RWPE2 (cell line): ENCODE measurements at regions not wholly inside any gene's neighbourhood (a gene's known extent, or its start where the extent isn't known, plus 50 kb on each side); places are given as distances from the start of the nearest gene placed in this dataset.

Experiments
- ATAC-seq: fragments of 200-7000 bp; cut with Tn5 transposase; 3 replicates; pipeline ENCODE4 v1.9.1; 2021; ENCODE audit warnings: low read depth
- DNase-seq: peaks from one replicate; pipeline ENCODE4 v3.0.0-alpha.2; 2020; ENCODE audit warnings: low spot score
- H3K27ac ChIP-seq: fragments of 450-650 bp; 2 replicates; pipeline ENCODE4 v1.5.1; 2017; ENCODE audit warnings: mild to moderate bottlenecking; ENCODE audit not compliant: poor library complexity, severe bottlenecking
- H3K27me3 ChIP-seq: fragments of 250-450 bp; sonication (Bioruptor Pico); 2 replicates; pipeline ENCODE4 v1.5.1; 2021; ENCODE audit warnings: mild to moderate bottlenecking, moderate library complexity; ENCODE audit not compliant: insufficient read depth, poor library complexity, severe bottlenecking
- H3K36me3 ChIP-seq: fragments of 250-450 bp; sonication (Bioruptor Pico); 2 replicates; pipeline ENCODE4 v1.5.1; 2020; ENCODE audit warnings: low read depth, mild to moderate bottlenecking, moderate library complexity
- H3K4me1 ChIP-seq: fragments of 250-450 bp; sonication (Bioruptor Pico); 2 replicates; pipeline ENCODE4 v1.5.1; 2021; ENCODE audit warnings: mild to moderate bottlenecking, moderate library complexity; ENCODE audit not compliant: insufficient read depth, poor library complexity, severe bottlenecking
- H3K4me3 ChIP-seq: fragments of 250-450 bp; sonication (Bioruptor Pico); 2 replicates; pipeline ENCODE4 v1.5.1; 2021; ENCODE audit warnings: mild to moderate bottlenecking, moderate library complexity; ENCODE audit not compliant: severe bottlenecking
- H3K9me3 ChIP-seq: fragments of 250-450 bp; sonication (Bioruptor Pico); 2 replicates; pipeline ENCODE4 v1.5.1; 2021; ENCODE audit warnings: mild to moderate bottlenecking, moderate library complexity; ENCODE audit not compliant: severe bottlenecking
- TF ChIP-seq, protein P1 (sequence below): fragments of 450-650 bp; IDR thresholded peaks from one replicate; pipeline ENCODE4 v1.5.1; 2017; ENCODE audit warnings: mild to moderate bottlenecking, moderate library complexity; ENCODE audit not compliant: poor library complexity, severe bottlenecking

GRCh38 chr5:96072791-96073165 is 111.1 kb upstream of the ELL2 start:
- no peak for ATAC-seq
- Histone ChIP-seq H3K27ac (no peak overlapping the region), H3K4me3 (no peak overlapping the region), H3K36me3 (no peaks in the 10 kb centered on the region), H3K9me3 (no peaks in the 10 kb centered on the region), H3K4me1 (peaks cover 48% of the 10 kb centered on the region), H3K27me3 (no peaks in the 10 kb centered on the region)
- TF ChIP-seq, protein P1, sequence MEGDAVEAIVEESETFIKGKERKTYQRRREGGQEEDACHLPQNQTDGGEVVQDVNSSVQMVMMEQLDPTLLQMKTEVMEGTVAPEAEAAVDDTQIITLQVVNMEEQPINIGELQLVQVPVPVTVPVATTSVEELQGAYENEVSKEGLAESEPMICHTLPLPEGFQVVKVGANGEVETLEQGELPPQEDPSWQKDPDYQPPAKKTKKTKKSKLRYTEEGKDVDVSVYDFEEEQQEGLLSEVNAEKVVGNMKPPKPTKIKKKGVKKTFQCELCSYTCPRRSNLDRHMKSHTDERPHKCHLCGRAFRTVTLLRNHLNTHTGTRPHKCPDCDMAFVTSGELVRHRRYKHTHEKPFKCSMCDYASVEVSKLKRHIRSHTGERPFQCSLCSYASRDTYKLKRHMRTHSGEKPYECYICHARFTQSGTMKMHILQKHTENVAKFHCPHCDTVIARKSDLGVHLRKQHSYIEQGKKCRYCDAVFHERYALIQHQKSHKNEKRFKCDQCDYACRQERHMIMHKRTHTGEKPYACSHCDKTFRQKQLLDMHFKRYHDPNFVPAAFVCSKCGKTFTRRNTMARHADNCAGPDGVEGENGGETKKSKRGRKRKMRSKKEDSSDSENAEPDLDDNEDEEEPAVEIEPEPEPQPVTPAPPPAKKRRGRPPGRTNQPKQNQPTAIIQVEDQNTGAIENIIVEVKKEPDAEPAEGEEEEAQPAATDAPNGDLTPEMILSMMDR: no peak
- DNase-seq: no peak

- no peaks in the 10 kb centered on the region for H3K9me3 ChIP-seq
- H3K4me1 ChIP-seq: peaks cover 51% of the 10 kb centered on the region
- H3K27ac ChIP-seq: no peak overlapping the region
- H3K36me3 ChIP-seq: no peaks in the 10 kb centered on the region
- ATAC-seq: no peak
- H3K4me3 ChIP-seq: no peak overlapping the region
- TF ChIP-seq, protein P1: no peak
- no peak for DNase-seq
- no peaks in the 10 kb centered on the region for H3K27me3 ChIP-seq
Observed at GRCh38 chr5:96072138-96072790, 110.6 kb upstream of the ELL2 start.

DNA sequence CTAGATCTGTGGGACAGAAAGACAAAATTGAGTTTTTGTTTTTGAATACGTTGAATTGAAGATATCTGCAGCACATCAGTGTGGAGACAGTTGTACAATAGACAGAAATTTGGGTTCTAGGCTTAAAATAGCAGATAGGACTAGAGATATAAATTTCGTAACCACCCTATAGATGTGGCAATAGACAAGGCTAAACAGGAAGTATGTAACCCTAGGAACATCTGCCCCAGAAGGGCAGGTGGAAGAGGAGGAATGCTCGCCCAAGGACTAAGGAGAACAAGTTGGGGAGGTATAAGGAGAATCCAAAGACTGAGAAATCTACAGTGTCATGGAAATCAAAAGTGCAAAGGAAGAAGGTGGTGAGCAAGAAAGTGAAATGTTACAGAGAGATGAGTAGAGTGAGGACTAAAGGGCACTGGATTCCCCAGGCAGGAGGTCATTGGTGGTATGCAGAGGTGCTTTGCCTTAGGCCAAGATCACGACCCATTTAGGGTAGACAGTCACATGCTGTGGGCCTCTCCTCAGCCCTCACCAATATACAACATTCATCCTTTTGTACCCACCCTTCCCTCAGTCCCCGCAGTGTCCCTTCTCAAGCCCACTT is 109.1 kb upstream of the ELL2 start:
- no peak for DNase-seq
- Histone ChIP-seq H3K27me3 (no peaks in the 10 kb centered on the region), H3K4me1 (peaks cover 54% of the 10 kb centered on the region), H3K36me3 (no peaks in the 10 kb centered on the region), H3K9me3 (no peaks in the 10 kb centered on the region), H3K27ac (peak overlapping the region; percentile 98), H3K4me3 (no peak overlapping the region)
- no peak for ATAC-seq
- TF ChIP-seq, protein P1: no peak

GRCh38 chr5:96067894-96068614 is 106.4 kb upstream of the ELL2 start:
- no peaks in the 10 kb centered on the region for H3K36me3 ChIP-seq
- no peak overlapping the region for H3K4me3 ChIP-seq
- peak; percentile 85 for DNase-seq
- peaks cover 47% of the 10 kb centered on the region for H3K4me1 ChIP-seq
- TF ChIP-seq, protein P1: no peak
- peak overlapping the region; percentile 98 for H3K27ac ChIP-seq
- ATAC-seq: peak; percentile 92
- H3K27me3 ChIP-seq: no peaks in the 10 kb centered on the region
- no peaks in the 10 kb centered on the region for H3K9me3 ChIP-seq
